Dedifferentiated amniotic fluid mesenchymal stem cell (primary cell): ENCODE measurements at regions not wholly inside any gene's neighbourhood (a gene's known extent, or its start where the extent isn't known, plus 50 kb on each side); places are given as distances from the start of the nearest gene placed in this dataset.

Experiments used
- DNase-seq: peaks from one replicate; pipeline ENCODE4 v3.0.0-alpha.2; 2016; ENCODE audit errors: extremely low spot score

- no peak for DNase-seq
These were observed 187.1 kb downstream of the BRD1 start for GRCh38 chr22:49640366-49641095.

DNA sequence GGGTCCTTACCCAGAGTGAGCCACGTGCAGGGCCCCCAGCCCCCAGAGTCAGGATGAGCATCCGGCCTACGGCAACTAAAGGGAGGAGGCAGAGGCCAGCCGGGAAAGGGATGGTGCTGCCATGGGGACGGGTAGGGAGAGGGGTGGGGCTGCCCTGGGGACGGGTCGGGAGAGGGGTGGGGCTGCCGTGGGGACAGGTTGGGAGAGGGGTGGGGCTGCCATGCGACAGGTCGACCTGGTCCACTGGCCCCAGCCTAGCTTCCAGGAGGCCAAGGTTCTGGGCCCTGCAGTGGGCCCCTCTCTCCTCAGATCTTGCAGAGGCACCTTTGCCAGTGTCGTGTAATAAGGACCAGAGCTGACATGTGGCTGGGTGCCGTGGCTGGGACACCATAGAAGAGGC lies 187.7 kb downstream of the BRD1 start:
- no peak for DNase-seq

GRCh38 chr22:49638788-49639187 lies 188.9 kb downstream of the BRD1 start:
- no peak for DNase-seq

DNA sequence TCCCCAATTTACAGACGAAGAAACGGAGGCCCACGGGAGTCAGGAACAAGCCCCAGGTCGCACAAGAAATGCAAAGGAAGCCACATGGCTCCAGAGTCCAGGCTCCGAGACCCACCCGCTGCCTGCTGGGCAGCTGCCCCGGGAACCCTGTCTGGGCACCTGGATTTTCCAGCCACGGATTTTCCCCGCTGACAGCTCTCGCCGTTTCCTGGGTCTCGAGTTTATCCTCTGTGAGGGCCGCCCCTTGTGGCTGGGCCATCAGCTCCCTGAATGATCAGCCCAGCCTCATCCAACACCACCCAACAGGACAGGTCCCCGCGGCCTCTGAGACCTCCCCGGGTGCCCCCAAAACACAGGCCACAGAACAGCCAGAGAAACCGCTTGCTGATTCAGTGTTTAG lies 189.7 kb downstream of the BRD1 start:
- no peak for DNase-seq

- DNase-seq: no peak
These were observed 190.4 kb downstream of the BRD1 start for GRCh38 chr22:49637255-49637760.

DNA sequence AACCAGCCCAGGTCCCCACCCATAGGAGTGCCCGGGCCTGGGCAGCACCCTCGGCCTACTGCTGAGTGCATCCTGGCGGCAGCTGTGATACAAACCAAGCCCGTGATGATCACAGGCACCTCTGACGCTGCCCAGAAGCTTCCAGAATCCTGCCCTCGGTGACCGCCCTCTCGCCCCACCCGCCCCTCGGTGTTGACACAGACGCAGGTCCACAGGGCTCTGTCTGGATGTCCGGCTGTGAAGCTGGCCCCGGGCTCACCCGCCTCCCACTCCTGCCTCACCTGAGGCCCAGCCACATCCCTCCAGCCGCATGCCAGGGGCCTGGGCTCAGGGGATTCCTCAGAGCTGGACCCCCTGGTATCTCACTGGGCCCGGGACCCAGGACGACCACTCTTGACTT lies 191.0 kb downstream of the BRD1 start:
- DNase-seq: no peak

DNA sequence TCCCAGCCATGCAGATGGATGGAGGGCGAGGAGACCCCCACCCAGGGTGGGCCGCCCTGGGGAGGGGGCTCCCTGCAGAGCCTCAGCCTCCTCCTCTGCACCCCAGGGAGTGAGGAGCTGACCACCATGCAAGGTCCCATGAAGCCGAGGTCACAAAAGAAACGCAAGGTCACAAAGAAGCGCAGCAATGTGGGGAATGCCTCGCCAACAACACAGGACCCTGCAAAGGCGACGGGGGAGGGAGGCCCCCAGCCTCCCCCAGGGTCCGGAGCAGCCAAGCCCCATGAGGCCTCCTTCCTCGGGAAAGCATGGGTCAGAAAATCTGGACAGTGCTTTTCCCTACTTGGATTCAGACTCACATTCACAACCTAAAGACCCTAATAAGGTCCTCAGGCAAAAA lies 191.5 kb downstream of the BRD1 start:
- no peak for DNase-seq

GRCh38 chr22:49634006-49634772 lies 193.5 kb downstream of the BRD1 start:
- no peak for DNase-seq

- DNase-seq: no peak
These were observed 194.7 kb downstream of the BRD1 start for GRCh38 chr22:49633010-49633324.

- DNase-seq: no peak
These were observed 195.3 kb downstream of the BRD1 start for GRCh38 chr22:49632199-49633009.

- no peak for DNase-seq
These were observed 197.2 kb downstream of the BRD1 start for GRCh38 chr22:49630448-49630946.

GRCh38 chr22:49629586-49630447 lies 197.9 kb downstream of the BRD1 start:
- no peak for DNase-seq

GRCh38 chr22:49629261-49629570 lies 198.5 kb downstream of the BRD1 start:
- no peak for DNase-seq

- DNase-seq: no peak
These were observed 199.0 kb downstream of the BRD1 start for GRCh38 chr22:49628391-49629260.

DNA sequence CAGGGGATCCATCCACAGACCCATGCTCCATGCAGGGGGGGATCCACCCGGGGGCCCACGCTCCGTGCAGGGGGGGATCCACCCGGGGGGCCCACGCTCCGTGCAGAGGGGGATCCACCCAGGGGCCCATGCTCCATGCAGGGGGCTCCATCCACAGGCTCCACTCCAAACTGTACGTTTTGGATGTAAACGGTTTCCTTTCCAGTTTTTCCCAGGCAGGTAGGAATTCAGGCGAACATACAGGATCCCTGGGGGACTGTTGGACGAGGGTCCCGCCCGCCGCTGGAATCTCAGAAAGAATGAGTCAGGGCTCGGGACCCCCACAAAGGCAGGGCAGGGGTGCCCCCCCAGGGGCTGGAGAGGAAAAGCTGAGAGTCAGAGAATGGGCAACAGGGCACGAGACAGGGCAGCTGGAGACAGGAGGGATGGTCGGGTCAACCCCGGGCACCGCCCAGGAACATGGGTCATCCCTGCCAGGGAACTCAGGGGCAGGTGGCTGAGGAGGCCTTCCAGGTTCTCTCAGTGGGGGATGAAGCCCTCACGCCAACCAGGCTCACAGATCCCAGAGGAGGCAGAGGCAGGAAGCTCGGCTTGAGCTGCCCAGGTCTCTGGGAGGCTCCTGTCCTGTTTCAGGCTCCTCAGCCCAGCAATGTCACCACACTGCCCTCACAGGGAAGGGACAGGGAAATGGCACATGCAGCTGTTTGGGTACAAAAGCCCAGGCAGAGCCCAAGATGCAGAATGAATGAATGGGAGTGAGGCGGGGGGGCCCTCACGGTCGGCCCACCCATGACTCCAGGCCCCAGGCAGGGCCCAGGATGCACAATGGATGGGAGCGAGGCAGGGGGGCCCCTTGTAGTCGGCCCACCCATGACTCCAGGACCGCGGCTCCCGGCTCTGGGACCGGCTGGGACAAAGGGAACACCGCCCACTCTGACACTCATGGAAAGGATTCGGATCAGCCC lies 200.2 kb downstream of the BRD1 start:
- DNase-seq: no peak

DNA sequence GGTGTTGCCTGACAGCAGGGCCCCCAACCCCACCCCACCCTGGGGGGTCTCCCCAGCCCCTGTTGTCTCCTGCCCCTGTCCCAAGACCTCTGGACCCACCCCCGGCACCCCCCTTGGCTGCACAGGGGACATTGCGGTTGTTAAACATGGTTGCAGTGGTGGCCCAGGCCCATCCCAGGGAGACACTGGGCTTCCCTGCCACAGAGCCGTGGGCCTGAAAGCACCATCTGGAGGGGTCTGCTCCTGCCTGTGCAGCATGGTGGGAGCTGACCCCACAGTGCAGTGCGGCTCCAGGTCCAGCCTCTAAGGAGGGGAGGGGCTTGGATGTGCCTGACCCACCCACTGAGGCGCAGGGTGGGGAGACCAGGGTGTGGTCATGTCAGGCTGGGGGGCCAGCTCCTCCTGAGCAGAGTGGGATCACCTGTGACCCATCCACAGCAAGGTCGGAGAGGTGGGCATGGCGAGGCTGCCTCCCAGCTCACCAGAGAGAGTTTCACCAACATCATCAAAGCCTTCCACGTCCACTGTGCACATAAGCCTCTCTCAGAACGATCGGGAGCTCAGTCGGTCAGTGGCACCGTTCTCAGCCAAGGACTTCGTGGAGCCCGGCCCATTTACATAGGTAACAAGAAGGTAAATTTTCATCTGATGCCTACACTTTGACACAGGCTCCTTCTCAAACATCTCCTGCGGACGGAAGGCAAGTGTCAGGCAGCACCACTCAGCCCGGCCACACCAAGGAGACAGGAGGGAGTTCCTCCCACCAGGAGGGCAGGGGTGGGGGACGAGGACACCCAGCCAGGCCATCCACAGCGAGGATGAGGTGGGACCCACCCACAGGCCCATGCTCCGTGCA lies 201.1 kb downstream of the BRD1 start:
- DNase-seq: no peak

DNA sequence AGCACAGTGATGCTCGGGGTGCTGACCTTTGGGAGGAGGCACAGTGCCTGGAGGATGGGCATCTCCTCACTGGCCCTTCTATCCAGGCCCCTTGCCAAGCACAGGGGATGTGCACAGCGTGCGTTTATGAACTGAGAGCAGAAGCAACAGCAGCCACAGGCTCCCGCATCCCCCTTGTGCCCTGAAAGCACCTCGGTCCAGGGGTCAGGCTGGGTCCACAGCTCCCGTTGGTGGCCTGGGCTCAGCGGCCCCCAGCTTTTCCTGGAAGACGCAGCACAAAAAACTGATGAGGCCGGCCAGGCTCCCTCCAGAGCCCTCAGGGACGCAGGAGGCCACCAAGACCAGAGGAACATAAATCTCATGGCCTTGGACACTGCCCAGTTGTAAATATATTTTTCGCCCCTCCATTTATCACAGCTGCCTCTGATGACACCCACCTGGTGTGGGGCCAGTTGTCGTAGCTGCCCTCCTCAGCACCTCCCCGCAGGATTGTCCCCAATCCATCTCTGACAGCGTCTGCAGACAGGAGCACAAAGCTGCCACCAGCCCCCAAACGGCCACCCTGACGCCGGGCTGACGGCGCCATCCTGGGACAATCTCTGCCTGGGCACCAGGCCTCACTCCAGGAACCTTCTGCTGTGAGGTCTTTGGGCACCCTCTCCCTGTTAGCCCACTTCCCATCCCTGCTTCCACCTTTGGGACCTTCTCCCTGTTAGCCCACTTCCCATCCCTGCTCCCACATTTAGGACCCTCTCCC lies 203.1 kb downstream of the BRD1 start:
- DNase-seq: no peak

DNA sequence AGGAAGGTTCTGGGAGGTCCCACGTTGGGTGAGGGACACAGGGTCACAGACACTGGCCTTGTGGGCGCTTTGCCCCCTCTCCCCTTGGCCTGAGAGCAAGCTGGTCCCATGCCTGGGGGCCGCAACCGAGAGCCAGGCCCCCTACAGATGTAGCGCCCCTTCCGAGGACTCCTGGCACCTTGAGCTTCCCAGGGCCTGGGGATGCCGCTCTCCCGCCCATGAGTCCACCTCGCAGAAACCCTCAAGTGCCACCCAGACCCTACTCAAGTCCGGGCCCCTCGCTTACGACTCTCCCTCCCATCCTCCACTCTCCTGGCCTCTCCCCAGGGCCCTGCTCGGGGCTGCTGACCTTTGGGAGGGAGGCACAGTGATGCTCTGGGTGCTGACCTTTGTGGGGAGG lies 204.0 kb downstream of the BRD1 start:
- no peak for DNase-seq
